Skeletal muscle tissue (tissue), 3 donors: ENCODE measurements at regions not wholly inside any gene's neighbourhood (a gene's known extent, or its start where the extent isn't known, plus 50 kb on each side); places are given as distances from the start of the nearest gene placed in this dataset.

Experiments
- H3K27ac ChIP-seq: one replicate; pipeline ENCODE4 v1.7.0; 2013; ENCODE audit warnings: mild to moderate bottlenecking, low read depth, low read length, inconsistent platforms
- H3K27me3 ChIP-seq, 3 donors: one replicate each; pipeline ENCODE4 v1.7.0; 2013; ENCODE audit warnings: low read length in 3 of 3; ENCODE audit not compliant: control insufficient read depth in 3 of 3, insufficient read depth in 3 of 3
- H3K36me3 ChIP-seq, 3 donors: one replicate each; pipeline ENCODE4 v1.7.0; 2013; ENCODE audit warnings: low read length in 3 of 3; ENCODE audit not compliant: control insufficient read depth in 3 of 3, insufficient read depth in 3 of 3
- H3K4me1 ChIP-seq, 3 donors: one replicate each; pipeline ENCODE4 v1.7.0; 2013; ENCODE audit warnings: low read length in 3 of 3, mild to moderate bottlenecking in 3 of 3; ENCODE audit not compliant: control insufficient read depth in 3 of 3, insufficient read depth in 3 of 3
- H3K4me3 ChIP-seq, 3 donors: one replicate each; pipeline ENCODE4 v1.7.0; 2013; ENCODE audit warnings: low read length in 3 of 3
- H3K9ac ChIP-seq, 3 donors: one replicate each; pipeline ENCODE4 v1.7.0; 2013; ENCODE audit warnings: low read length in 3 of 3, mild to moderate bottlenecking in 3 of 3, moderate library complexity in 2 of 3, low read depth in 1 of 3
- H3K9me3 ChIP-seq, 3 donors: one replicate each; pipeline ENCODE4 v1.7.0; 2013; ENCODE audit warnings: low read length in 3 of 3; ENCODE audit not compliant: control insufficient read depth in 3 of 3
- donor health status: Osteomylitis.

DNA sequence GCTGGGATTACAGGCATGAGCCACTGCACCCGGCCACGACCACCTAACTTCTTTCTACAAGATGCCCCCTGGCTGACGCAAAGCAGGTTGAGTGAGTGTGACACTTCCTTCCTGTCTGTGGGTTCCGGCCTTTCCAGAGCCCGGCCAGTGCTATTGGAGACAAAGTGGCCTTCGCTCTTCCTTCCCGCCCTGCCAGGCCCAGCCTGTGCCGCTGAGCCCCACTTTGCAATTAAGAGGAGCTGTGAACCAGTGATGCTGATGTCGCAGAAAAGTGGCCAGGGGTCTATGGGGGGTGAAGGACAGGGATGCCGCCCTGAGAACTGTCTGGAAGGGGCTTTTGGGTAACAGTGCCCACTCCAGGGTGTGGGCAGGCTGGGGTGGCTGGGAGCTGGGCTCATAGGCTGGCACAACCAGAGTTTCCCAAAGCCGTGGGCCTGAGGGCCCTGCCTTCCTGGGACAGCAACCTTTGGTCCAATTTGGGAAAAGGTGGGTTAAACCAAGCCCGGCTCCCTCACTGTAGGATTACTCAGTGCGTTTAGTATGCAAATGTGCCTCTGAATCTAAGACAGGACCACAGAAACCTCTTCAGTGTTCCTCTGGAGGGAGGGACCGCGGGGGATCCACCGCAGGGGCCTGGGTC is 174.9 kb downstream of the SEC14L1 start:
- Histone ChIP-seq H3K4me1 (peaks cover 24 to 40% (median 35%) of the 10 kb centered on the region in 3 donors), H3K27ac (peak overlapping the region; percentile 47), H3K9me3 (no peaks in the 10 kb centered on the region), H3K4me3 (no peak overlapping the region), H3K9ac (peak overlapping the region in 2 of 3 donors; percentile 32 to 57), H3K36me3 (peaks cover 0 to 1% (median 0%) of the 10 kb centered on the region in 3 donors), H3K27me3 (no peaks in the 10 kb centered on the region)

DNA sequence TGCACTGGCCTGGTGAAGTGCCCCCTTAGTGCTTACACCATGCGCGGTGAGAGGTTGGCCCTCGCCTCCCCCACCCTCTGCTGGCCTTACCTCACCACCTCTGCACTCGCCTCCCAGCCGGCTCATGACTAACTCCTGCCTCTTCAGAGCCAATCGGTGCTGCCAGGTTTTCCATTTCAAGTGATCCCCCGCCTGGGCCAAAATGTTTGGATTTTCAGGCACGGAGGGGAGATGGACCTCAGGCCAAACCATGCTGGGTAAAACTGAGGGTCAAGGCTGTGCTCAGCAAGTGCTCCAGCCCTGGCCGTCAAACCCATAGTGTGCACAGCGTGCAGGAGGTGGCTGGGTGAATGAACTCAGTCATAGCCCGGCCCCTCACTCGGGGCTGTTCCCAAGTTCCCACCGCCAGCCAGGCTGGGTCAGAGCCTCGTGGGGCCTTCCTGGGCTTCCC is 175.4 kb downstream of the SEC14L1 start:
- H3K9ac ChIP-seq = peak overlapping the region in 1 of 3 donors; percentile 57

DNA sequence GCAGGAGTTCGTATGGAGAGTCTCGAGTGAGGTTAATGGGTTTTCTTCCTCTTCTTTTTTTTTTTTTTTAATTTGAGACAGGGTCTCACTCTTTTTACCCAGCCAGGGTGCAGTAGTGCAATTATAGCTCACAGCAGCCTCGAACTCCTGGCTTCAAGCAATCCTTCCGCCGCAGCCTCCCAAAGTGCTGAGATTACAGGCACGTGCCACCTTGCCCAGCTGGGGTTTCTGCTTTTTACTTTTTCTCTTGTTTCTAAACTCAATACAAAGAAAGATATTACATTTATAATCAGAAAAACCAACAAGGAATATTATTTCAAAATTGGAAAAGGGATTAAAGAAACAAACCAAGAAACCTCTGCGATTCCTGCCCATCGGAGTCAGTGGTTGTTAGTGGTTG is 175.9 kb downstream of the SEC14L1 start:
- Histone ChIP-seq H3K36me3 (no peaks in the 10 kb centered on the region), H3K4me1 (peaks cover 31 to 47% (median 41%) of the 10 kb centered on the region in 3 donors), H3K4me3 (no peak overlapping the region), H3K9me3 (no peaks in the 10 kb centered on the region), H3K27ac (peak overlapping the region; percentile 47), H3K9ac (peak overlapping the region in 1 of 3 donors; percentile 57), H3K27me3 (no peaks in the 10 kb centered on the region)

More for the DNA sequence above, 175.4 kb downstream of the SEC14L1 start:
- Histone ChIP-seq H3K27ac (peak overlapping the region; percentile 47), H3K9me3 (no peaks in the 10 kb centered on the region), H3K4me3 (no peak overlapping the region), H3K27me3 (no peaks in the 10 kb centered on the region), H3K36me3 (no peaks in the 10 kb centered on the region), H3K4me1 (peaks cover 29 to 45% (median 40%) of the 10 kb centered on the region in 3 donors)

DNA sequence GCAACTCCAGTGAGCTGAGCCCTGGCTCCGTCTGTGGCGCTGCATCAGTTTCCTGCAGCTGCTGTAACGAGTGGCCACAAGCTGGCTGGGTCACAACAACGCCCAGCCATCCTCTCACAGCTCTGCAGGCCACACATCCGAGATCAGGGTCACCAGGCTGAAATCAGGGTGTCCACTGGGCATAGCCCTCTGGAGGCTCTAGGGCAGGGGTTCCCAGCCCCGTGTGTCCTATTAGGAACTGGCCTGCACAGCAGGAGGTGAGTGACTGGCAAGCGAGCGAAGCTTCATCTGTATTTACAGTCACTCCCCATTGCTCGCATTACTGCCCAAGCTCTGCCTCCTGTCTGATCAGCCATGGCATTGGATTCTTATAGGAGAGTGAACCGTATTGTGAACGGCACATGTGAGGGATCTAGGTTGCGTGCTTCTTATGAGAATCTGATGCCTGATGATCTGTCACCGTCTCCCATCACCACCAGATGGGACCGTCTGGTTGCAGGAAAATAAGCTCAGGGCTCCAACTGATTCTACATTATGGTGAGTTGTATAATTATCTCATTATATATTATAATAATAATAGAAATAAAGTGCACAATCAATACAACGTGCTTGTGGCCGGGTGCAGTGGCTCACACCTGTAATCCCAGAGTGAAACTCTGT is 176.5 kb downstream of the SEC14L1 start:
- no peak overlapping the region for H3K27ac ChIP-seq
- H3K9ac ChIP-seq = no peak overlapping the region
- no peaks in the 10 kb centered on the region for H3K27me3 ChIP-seq
- H3K36me3 ChIP-seq = no peaks in the 10 kb centered on the region
- peaks cover 37 to 52% (median 45%) of the 10 kb centered on the region in 3 donors for H3K4me1 ChIP-seq
- H3K9me3 ChIP-seq = no peaks in the 10 kb centered on the region
- no peak overlapping the region for H3K4me3 ChIP-seq

DNA sequence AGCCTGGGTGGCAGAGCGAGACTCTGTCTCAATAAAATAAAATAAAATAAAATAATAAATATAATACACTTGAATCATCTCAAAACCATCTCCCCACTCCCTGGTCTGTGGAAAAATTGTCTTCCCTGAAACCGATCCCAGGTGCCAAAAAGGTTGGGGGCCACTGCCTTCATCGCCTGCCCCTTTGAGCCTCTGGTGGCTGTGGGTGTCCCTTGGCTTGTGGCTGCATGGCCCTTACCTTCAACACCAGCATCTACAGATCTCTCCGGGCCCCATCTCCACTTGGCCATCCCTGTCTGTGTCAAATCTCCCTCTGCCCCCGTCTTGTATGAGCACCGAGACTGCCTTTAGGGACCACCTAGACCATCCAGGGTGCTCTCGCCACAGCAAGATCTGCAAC is 177.3 kb downstream of the SEC14L1 start:
- Histone ChIP-seq H3K27ac (peak overlapping the region; percentile 92), H3K9me3 (no peaks in the 10 kb centered on the region), H3K9ac (no peak overlapping the region), H3K4me3 (no peak overlapping the region), H3K4me1 (peaks cover 45 to 59% (median 50%) of the 10 kb centered on the region in 3 donors), H3K27me3 (no peaks in the 10 kb centered on the region), H3K36me3 (no peaks in the 10 kb centered on the region)

DNA sequence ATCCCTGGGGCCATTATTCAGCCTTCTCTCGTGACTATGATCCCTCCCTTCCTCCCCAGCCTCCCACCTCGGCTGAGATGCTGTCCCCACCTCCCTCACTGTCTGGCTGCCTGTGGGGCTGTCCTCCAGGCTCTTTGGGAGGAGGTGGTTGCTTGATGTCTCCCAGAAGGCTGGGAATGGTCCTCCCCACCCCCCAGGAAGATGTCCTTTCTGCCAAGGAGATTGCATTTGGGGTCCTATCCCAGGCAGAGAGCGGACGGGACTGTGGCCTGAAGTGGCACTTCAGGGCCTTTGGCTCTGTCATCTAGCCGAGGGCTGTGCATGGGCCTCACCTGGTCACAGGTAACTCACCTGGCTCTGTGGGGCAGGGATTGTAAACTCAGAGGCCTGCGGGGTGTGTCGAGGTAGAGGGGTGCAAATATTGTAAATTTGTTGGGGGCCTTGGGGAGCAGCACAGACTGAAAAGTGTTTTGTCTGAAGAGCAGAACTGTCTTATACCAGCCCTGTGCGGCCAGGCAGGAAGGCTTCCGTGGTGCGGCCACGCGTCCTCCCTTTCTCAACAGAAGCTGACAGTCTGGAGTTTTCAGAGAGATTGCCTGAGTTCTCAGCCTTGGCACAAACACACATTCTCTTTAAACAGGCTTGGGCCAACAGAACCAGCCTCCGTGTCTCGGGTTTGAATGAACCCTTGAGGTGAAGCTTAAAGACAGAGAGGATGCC is 177.9 kb downstream of the SEC14L1 start:
- peak overlapping the region; percentile 92 for H3K27ac ChIP-seq
- peaks cover 47 to 59% (median 52%) of the 10 kb centered on the region in 3 donors for H3K4me1 ChIP-seq
- no peaks in the 10 kb centered on the region for H3K36me3 ChIP-seq
- H3K9me3 ChIP-seq = no peaks in the 10 kb centered on the region
- H3K9ac ChIP-seq = peak overlapping the region; percentile 79 to 84 (median 83)
- no peaks in the 10 kb centered on the region for H3K27me3 ChIP-seq
- peak overlapping the region; percentile 70 to 86 (median 74) for H3K4me3 ChIP-seq

DNA sequence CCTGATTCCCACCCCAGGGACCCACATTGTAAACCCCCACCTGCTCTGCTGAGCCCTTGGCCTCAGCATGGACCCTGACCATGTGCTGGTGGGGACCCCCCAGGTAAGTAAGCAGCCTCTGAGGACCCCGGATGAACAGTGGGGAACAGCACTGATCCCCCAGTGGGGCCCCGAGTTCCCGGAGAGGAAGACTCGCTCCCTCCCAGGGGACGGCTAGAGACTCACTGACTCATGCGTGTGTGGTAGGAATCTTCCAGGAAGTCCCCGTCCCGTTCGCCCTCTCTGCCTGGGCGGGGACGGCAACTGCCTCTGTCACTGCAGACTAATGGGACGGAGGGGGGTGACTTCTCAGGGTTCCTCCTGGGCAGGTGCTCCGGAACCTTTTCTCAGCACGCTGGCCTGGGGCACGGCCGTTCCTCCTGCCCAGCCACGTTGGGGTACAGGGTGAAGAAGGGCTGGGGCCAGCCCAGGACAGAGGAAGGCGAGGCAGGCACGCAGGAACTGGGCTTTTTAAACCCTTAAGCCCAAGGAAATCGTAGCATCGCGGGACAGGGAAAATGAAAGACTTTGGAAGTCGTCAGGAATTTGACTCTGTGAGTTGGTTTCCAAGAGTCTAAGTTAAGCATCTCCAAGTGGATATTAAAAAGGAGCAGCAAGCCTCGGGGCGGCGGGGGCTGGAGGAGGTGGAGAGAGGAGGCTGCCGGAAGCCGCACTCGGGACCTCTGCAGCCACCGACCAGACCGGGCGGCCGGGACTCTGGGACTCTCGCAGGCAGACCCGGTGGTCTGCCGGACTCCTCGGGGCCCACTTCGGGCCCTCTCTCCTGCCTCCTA is 178.7 kb downstream of the SEC14L1 start:
- H3K27ac ChIP-seq = peak overlapping the region; percentile 92
- H3K27me3 ChIP-seq = no peaks in the 10 kb centered on the region
- peaks cover 54 to 66% (median 60%) of the 10 kb centered on the region in 3 donors for H3K4me1 ChIP-seq
- peak overlapping the region; percentile 70 to 86 (median 74) for H3K4me3 ChIP-seq
- peak overlapping the region; percentile 79 to 84 (median 83) for H3K9ac ChIP-seq
- no peaks in the 10 kb centered on the region for H3K36me3 ChIP-seq
- H3K9me3 ChIP-seq = no peaks in the 10 kb centered on the region

DNA sequence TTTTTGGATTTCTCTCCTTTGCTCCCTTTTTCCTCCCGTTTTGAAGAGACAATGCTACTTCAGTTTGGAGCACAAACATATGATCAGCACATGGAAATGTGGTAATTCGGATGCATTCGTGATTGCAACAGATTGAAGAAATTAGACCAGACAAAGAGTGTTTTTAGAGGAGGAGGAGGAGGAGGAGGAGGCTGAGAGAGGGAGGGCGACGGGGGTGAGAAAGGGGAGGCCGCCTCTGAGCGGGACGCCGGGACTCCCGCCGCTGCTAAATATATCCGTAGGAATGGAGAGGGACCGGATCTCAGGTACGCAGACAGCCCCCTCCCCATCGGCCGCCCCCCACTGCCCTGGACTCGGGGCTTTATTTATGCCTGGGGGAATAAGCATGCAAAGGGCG is 179.3 kb downstream of the SEC14L1 start:
- Histone ChIP-seq H3K27ac (peak overlapping the region; percentile 92), H3K9me3 (no peaks in the 10 kb centered on the region), H3K4me1 (peaks cover 57 to 67% (median 62%) of the 10 kb centered on the region in 3 donors), H3K36me3 (no peaks in the 10 kb centered on the region), H3K4me3 (peak overlapping the region; percentile 70 to 86 (median 74)), H3K9ac (peak overlapping the region; percentile 79 to 84 (median 83)), H3K27me3 (no peaks in the 10 kb centered on the region)

DNA sequence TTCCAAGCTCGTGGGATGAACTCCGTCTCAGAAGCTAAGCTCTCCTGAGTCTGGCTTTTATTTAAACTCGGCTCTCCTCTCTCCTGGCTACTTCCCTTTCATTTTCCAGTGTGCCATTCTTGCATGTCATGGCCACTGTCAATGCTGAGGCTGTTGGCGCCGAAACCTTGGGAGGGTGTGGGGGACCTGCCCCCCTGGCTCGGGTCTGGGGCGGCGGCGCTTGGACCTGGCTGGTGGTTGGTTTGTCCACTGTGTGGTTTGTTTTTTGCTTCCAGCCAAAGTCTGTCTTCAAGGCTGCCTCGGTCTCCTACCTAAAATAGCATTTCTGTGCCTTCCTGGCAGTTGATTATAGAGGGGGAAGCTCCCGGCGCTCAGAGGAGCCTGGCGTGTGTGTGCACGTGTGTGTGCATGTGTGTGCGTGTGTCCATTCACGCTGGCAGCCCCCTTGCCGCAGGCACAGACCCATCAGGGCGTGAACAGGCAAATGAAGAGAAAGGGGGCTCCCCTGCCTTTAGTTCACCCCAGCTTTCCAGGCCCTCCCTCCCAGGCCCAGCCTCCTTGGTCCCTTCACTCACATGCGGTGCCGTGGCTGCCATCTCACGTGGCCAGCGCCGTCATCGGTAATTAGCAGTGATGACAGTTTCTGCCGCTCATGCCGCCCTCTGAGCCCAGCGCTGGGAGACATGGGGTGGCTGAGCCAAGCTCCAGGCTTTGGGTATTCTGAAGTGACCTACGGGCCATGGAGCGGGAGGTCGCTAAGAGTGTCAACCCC is 179.9 kb downstream of the SEC14L1 start:
- Histone ChIP-seq H3K4me1 (peaks cover 62 to 71% (median 64%) of the 10 kb centered on the region in 3 donors), H3K4me3 (peak overlapping the region; percentile 70 to 86 (median 74)), H3K9ac (peak overlapping the region; percentile 79 to 84 (median 83)), H3K9me3 (no peaks in the 10 kb centered on the region), H3K27ac (peak overlapping the region; percentile 92), H3K27me3 (no peaks in the 10 kb centered on the region), H3K36me3 (no peaks in the 10 kb centered on the region)
